AG08396 (cell line): ENCODE measurements at regions not wholly inside any gene's neighbourhood (a gene's known extent, or its start where the extent isn't known, plus 50 kb on each side); places are given as distances from the start of the nearest gene placed in this dataset.
"Not testable (repeated sequence)": the region's sequence is repeated elsewhere in the genome, so short reads cannot be mapped to it uniquely, and the experiment has no call there.

Source experiments
- DNase-seq: peaks from one replicate; pipeline ENCODE4 v3.0.0; 2012; ENCODE audit warnings: low spot score, mixed read lengths

GRCh38 chr3:65039754-65040210 is 352.0 kb upstream of the ADAMTS9 start:
- no peak for DNase-seq

- no peak for DNase-seq
These were observed 350.1 kb upstream of the ADAMTS9 start for GRCh38 chr3:65037861-65038260.

GRCh38 chr3:65035246-65035645 is 347.4 kb upstream of the ADAMTS9 start:
- DNase-seq: no peak

GRCh38 chr3:65033576-65033975 is 345.8 kb upstream of the ADAMTS9 start:
- DNase-seq: no peak

GRCh38 chr3:65030847-65031463 is 343.2 kb upstream of the ADAMTS9 start:
- peak; percentile 12 for DNase-seq

GRCh38 chr3:65030014-65030627 is 342.3 kb upstream of the ADAMTS9 start:
- DNase-seq: no peak

GRCh38 chr3:65029130-65029529 is 341.3 kb upstream of the ADAMTS9 start:
- no peak for DNase-seq

GRCh38 chr3:65028024-65028423 is 340.2 kb upstream of the ADAMTS9 start:
- DNase-seq: no peak

- DNase-seq: no peak
These were observed 339.5 kb upstream of the ADAMTS9 start for GRCh38 chr3:65027335-65027734.

GRCh38 chr3:65026151-65026550 is 338.4 kb upstream of the ADAMTS9 start:
- no peak for DNase-seq

- no peak for DNase-seq
These were observed 336.3 kb upstream of the ADAMTS9 start for GRCh38 chr3:65024148-65024547.

- DNase-seq: no peak
These were observed 332.7 kb upstream of the ADAMTS9 start for GRCh38 chr3:65020281-65021160.

GRCh38 chr3:65019443-65020055 is 331.7 kb upstream of the ADAMTS9 start:
- DNase-seq: no peak

- DNase-seq: no peak
These were observed 331.0 kb upstream of the ADAMTS9 start for GRCh38 chr3:65018801-65019200.

GRCh38 chr3:65017359-65017758 is 329.6 kb upstream of the ADAMTS9 start:
- DNase-seq: no peak

- DNase-seq: no peak
These were observed 327.9 kb upstream of the ADAMTS9 start for GRCh38 chr3:65015711-65016110.

GRCh38 chr3:65013053-65013452 is 325.3 kb upstream of the ADAMTS9 start:
- DNase-seq: no peak

- DNase-seq: peak; percentile 6
These were observed 318.5 kb upstream of the ADAMTS9 start for GRCh38 chr3:65006300-65006739.

GRCh38 chr3:65005486-65005885 is 317.7 kb upstream of the ADAMTS9 start:
- DNase-seq: no peak

GRCh38 chr3:65004795-65005295 is 317.0 kb upstream of the ADAMTS9 start:
- DNase-seq: no peak

GRCh38 chr3:65004306-65004705 is 316.5 kb upstream of the ADAMTS9 start:
- no peak for DNase-seq

GRCh38 chr3:65001119-65001518 is 313.3 kb upstream of the ADAMTS9 start:
- not testable (repeated sequence) for DNase-seq
